A549 (cell line): ENCODE measurements at regions not wholly inside any gene's neighbourhood (a gene's known extent, or its start where the extent isn't known, plus 50 kb on each side); places are given as distances from the start of the nearest gene placed in this dataset.

Source experiments
- ATAC-seq, 2 experiments: fragments of 200-7000 bp in 1 of 2; fragments of >200 bp in 1 of 2; cut with Nextera tagmentation in 1 of 2; cut with Tn5 transposase in 1 of 2; 3 replicates each; pipeline versions ENCODE4 v1.8.0 to v1.9.1; 2018 to 2020; ENCODE audit warnings: mild to moderate bottlenecking in 1 of 2, moderate library complexity in 1 of 2
- CTCF ChIA-PET: fragments of 300-600 bp; sonication (Branson Sonifier 250); formaldehyde crosslinking; extraction: SDS; loops from one replicate; lab custom pipeline; 2021; ENCODE audit warnings: antibody characterized with exemption, inconsistent platforms; lab: Yijun Ruan, JAX
- POLR2A ChIA-PET: fragments of 350-600 bp; formaldehyde crosslinking; extraction: SDS; loops from one replicate; lab custom pipeline; 2021; ENCODE audit warnings: antibody characterized with exemption, inconsistent platforms; lab: Yijun Ruan, JAX
- DNase-seq, 2 experiments: peaks; one replicate each; pipeline versions ENCODE4 v3.0.0 to v3.0.0-alpha.2; 2011 to 2016; ENCODE audit warnings: low read depth in 1 of 2, low spot score in 1 of 2
- FAIRE-seq: peaks from 2 replicates; lab custom pipeline; 2011; peaks lifted over from hg19 to GRCh38; lab: Jason Lieb, UNC
- H3K27ac ChIP-seq, 2 experiments: fragments of >200 bp; sonication (Bioruptor Twin); formaldehyde crosslinking; 3 replicates each; pipeline ENCODE4 v1.5.1; 2016 to 2017
- H3K4me1 ChIP-seq: fragments of >200 bp; sonication (Bioruptor Twin); formaldehyde crosslinking; 3 replicates; pipeline ENCODE4 v1.6.1; 2016
- H3K4me2 ChIP-seq: fragments of >200 bp; sonication (Bioruptor Twin); formaldehyde crosslinking; 3 replicates; pipeline ENCODE4 v1.6.1; 2016
- H3K4me3 ChIP-seq: fragments of >200 bp; sonication (Bioruptor Twin); formaldehyde crosslinking; 3 replicates; pipeline ENCODE4 v1.5.1; 2016
- H3K9me3 ChIP-seq: fragments of >200 bp; sonication (Bioruptor Twin); formaldehyde crosslinking; 3 replicates; pipeline ENCODE4 v1.6.1; 2016
- BHLHE40 ChIP-seq: IDR thresholded peaks from 2 replicates; pipeline ENCODE4 v1.6.1; 2012; ENCODE audit warnings: low read depth, low read length, inconsistent platforms
- CBX2 ChIP-seq: fragments of 200-600 bp; sonication (generic); IDR thresholded peaks from 2 replicates; pipeline ENCODE4 v1.6.1; 2016; ENCODE audit warnings: low read depth, mild to moderate bottlenecking, borderline replicate concordance
- CBX8 ChIP-seq: fragments of 200-600 bp; sonication (generic); IDR thresholded peaks from 2 replicates; pipeline ENCODE4 v1.6.1; 2016
- CHD2 ChIP-seq: fragments of 150-350 bp; IDR thresholded peaks from 2 replicates; pipeline ENCODE4 v1.6.1; 2014; ENCODE audit warnings: low read length; ENCODE audit not compliant: partially characterized antibody
- CHD4 ChIP-seq: fragments of 200-600 bp; sonication (generic); IDR thresholded peaks from 2 replicates; pipeline ENCODE4 v1.6.1; 2016; ENCODE audit warnings: antibody characterized with exemption, mild to moderate bottlenecking, borderline replicate concordance
- EHMT2 ChIP-seq: fragments of 200-600 bp; sonication (generic); IDR thresholded peaks from 2 replicates; pipeline ENCODE4 v1.6.1; 2016; ENCODE audit warnings: antibody characterized with exemption, low read depth, mild to moderate bottlenecking, moderate library complexity
- FOSL2 ChIP-seq, 2 experiments: fragments of 450-650 bp in 1 of 2; fragments of >200 bp in 1 of 2; sonication (Bioruptor Twin) in 1 of 2; formaldehyde crosslinking; IDR thresholded peaks; 2 replicates each; pipeline versions ENCODE4 v1.5.0 to v1.6.1; 2016 to 2020; ENCODE audit warnings: mild to moderate bottlenecking in 1 of 2, moderate library complexity in 1 of 2
- HDAC2 ChIP-seq: fragments of 200-600 bp; sonication (generic); IDR thresholded peaks from 2 replicates; pipeline ENCODE4 v1.6.1; 2016
- HES2 ChIP-seq: fragments of >200 bp; sonication (Bioruptor Twin); formaldehyde crosslinking; IDR thresholded peaks from 2 replicates; pipeline ENCODE4 v1.6.1; 2016
- HOXB13 ChIP-seq: fragments of 250-450 bp; sonication (Bioruptor Pico); IDR thresholded peaks from 2 replicates; pipeline ENCODE4 v1.5.0; 2020; ENCODE audit warnings: low read depth, mild to moderate bottlenecking, moderate library complexity
- HOXB5 ChIP-seq: fragments of 250-450 bp; sonication (Bioruptor Pico); IDR thresholded peaks from 2 replicates; pipeline ENCODE4 v1.5.0; 2020; ENCODE audit warnings: mild to moderate bottlenecking, moderate library complexity
- KDM1A ChIP-seq: fragments of 200-600 bp; sonication (generic); IDR thresholded peaks from 2 replicates; pipeline ENCODE4 v1.6.1; 2016; ENCODE audit warnings: low read depth, mild to moderate bottlenecking
- KDM5A ChIP-seq: fragments of 200-600 bp; sonication (generic); IDR thresholded peaks from 2 replicates; pipeline ENCODE4 v1.6.1; 2016; ENCODE audit warnings: antibody characterized with exemption, mild to moderate bottlenecking
- MAFK ChIP-seq: fragments of 450-650 bp; IDR thresholded peaks from 2 replicates; pipeline ENCODE4 v1.6.1; 2014; ENCODE audit not compliant: partially characterized antibody
- MAZ ChIP-seq: fragments of 150-350 bp; IDR thresholded peaks from 2 replicates; pipeline ENCODE4 v1.6.1; 2014; ENCODE audit warnings: antibody characterized with exemption, low read depth, low read length, borderline replicate concordance
- PHF8 ChIP-seq: fragments of 200-600 bp; sonication (generic); IDR thresholded peaks from 2 replicates; pipeline ENCODE4 v1.6.1; 2016; ENCODE audit warnings: low read depth, mild to moderate bottlenecking, antibody characterized with exemption, moderate library complexity, borderline replicate concordance
- RAD21 ChIP-seq, 2 experiments: fragments of >200 bp in 1 of 2; sonication (Bioruptor Twin) in 1 of 2; formaldehyde crosslinking in 1 of 2; IDR thresholded peaks in 1 of 2; conservative IDR thresholded peaks in 1 of 2; 2 replicates in 1 of 2; 3 replicates in 1 of 2; pipeline ENCODE4 v1.6.1; 2012 to 2018; ENCODE audit warnings: inconsistent platforms in 1 of 2
- RARB ChIP-seq: fragments of 250-450 bp; sonication (Bioruptor Pico); IDR thresholded peaks from 2 replicates; pipeline ENCODE4 v1.8.0; 2021; ENCODE audit warnings: mild to moderate bottlenecking, moderate library complexity
- RCOR1 ChIP-seq: fragments of 150-350 bp; IDR thresholded peaks from 2 replicates; pipeline ENCODE4 v1.6.1; 2014; ENCODE audit warnings: antibody characterized with exemption, low read length, low read depth
- REST ChIP-seq: fragments of 200-600 bp; sonication (generic); IDR thresholded peaks from 2 replicates; pipeline ENCODE4 v1.6.1; 2016; ENCODE audit warnings: antibody characterized with exemption, mild to moderate bottlenecking, moderate library complexity
- RNF2 ChIP-seq: fragments of 200-600 bp; sonication (generic); IDR thresholded peaks from 2 replicates; pipeline ENCODE4 v1.6.1; 2016; ENCODE audit warnings: low read depth, mild to moderate bottlenecking, antibody characterized with exemption, moderate library complexity, borderline replicate concordance
- USF2 ChIP-seq: fragments of 450-650 bp; IDR thresholded peaks from 2 replicates; pipeline ENCODE4 v1.6.1; 2014; ENCODE audit warnings: antibody characterized with exemption
- ZNF302 ChIP-seq: fragments of 250-450 bp; sonication (Bioruptor Pico); IDR thresholded peaks from 2 replicates; pipeline ENCODE4 v1.9.0; 2021; ENCODE audit warnings: inconsistent platforms, mild to moderate bottlenecking, moderate library complexity
- ZSCAN20 ChIP-seq: fragments of 250-450 bp; sonication (Bioruptor Pico); IDR thresholded peaks from 2 replicates; pipeline ENCODE4 v1.8.0; 2022; ENCODE audit warnings: mild to moderate bottlenecking, moderate library complexity
- WGBS: methylation state at CpG from one replicate; pipeline ENCODE4 v1.1.6; 2017; ENCODE audit errors: missing lambda C conversion rate; 5-methylcytosine and 5-hydroxymethylcytosine counted together

GRCh38 chr5:1736889-1737711 lies 62.5 kb downstream of the MRPL36 start:
- no peak overlapping the region for H3K4me3 ChIP-seq
- no peaks in the 10 kb centered on the region for H3K4me1 ChIP-seq
- 25% methylated on average over 12 of the region's 15 CpGs for WGBS
- ChIA-PET CTCF (interaction anchor here (1.6 kb wide), 1 partner anchor 19 kb away, joined by 3 read pairs; no protein-coding TSS in a partner anchor), POLR2A (no interaction called here)
- H3K4me2 ChIP-seq, result no peak overlapping the region
- DNase-seq (no peak), FAIRE-seq (no peak), ATAC-seq (no peak; a peak in 1 of 6 replicates)
- H3K27ac ChIP-seq, result no peak overlapping the region
- H3K9me3 ChIP-seq, result peaks cover 7% of the 10 kb centered on the region; the same call in 1 of the 3 replicates
- TF ChIP-seq REST (no peak), HOXB5 (CRISPR knock-in tag) (no peak), ZNF302 (CRISPR knock-in tag) (no peak), ZSCAN20 (no peak), EHMT2 (no peak)

- Histone ChIP-seq H3K4me2 (no peak overlapping the region), H3K4me1 (no peaks in the 10 kb centered on the region), H3K9me3 (peaks cover 7% of the 10 kb centered on the region; the same call in 1 of the 3 replicates), H3K27ac (no peak overlapping the region), H3K4me3 (no peak overlapping the region)
- FAIRE-seq (no peak), ATAC-seq (no peak), DNase-seq (no peak)
- WGBS, result 39% methylated on average over 4 of the region's 4 CpGs
- POLR2A ChIA-PET, result no interaction called here
- TF ChIP-seq MAZ (no peak), MAFK (no peak), RNF2 (no peak), RARB (CRISPR knock-in tag) (no peak), USF2 (no peak), HES2 (no peak), CBX8 (no peak), CHD4 (no peak)
- CTCF ChIA-PET, result interaction anchor here (1.2 to 1.9 kb wide), 3 partner anchors 9 to 27 kb away, joined by 3 to 5 read pairs (median 3); no protein-coding TSS in a partner anchor
Observed at GRCh38 chr5:1736065-1736464, 63.6 kb downstream of the MRPL36 start.

GRCh38 chr5:1735320-1735970 lies 64.2 kb downstream of the MRPL36 start:
- POLR2A ChIA-PET, result no interaction called here
- FAIRE-seq (no peak), DNase-seq (no peak), ATAC-seq (no peak)
- H3K4me3 ChIP-seq, result no peak overlapping the region
- no peaks in the 10 kb centered on the region for H3K4me1 ChIP-seq
- H3K9me3 ChIP-seq, result peaks cover 6% of the 10 kb centered on the region; the same call in 1 of the 3 replicates
- no peak overlapping the region for H3K27ac ChIP-seq
- no peak overlapping the region for H3K4me2 ChIP-seq
- WGBS, result 30% methylated on average over 2 of the region's 9 CpGs
- CTCF ChIA-PET, result interaction anchor here (1.2 to 1.9 kb wide), 3 partner anchors 9 to 28 kb away, joined by 3 to 5 read pairs (median 3); no protein-coding TSS in a partner anchor
- TF ChIP-seq CHD4 (no peak), CBX8 (no peak), KDM5A (no peak), RAD21 (conservative IDR thresholded peaks at IDR 0.05 in 1 of 2, IDR thresholded peaks at IDR 0.05 in 1 of 2) (no peak), RCOR1 (no peak), KDM1A (no peak), PHF8 (no peak), HES2 (no peak), FOSL2 (IDR thresholded peaks at IDR 0.05) (no peak), FOSL2 (CRISPR knock-in tag; IDR thresholded peaks at IDR 0.05) (no peak), HDAC2 (no peak), CHD2 (no peak), CBX2 (no peak), MAZ (no peak), HOXB13 (no peak), BHLHE40 (no peak)
